A549 (cell line): ENCODE measurements at regions not wholly inside any gene's neighbourhood (a gene's known extent, or its start where the extent isn't known, plus 50 kb on each side); places are given as distances from the start of the nearest gene placed in this dataset.

Experiments
- CBX2 ChIP-seq: fragments of 200-600 bp; sonication (generic); IDR thresholded peaks from 2 replicates; pipeline ENCODE4 v1.6.1; 2016; ENCODE audit warnings: low read depth, mild to moderate bottlenecking, borderline replicate concordance
- CEBPB ChIP-seq, 2 experiments: fragments of >200 bp in 1 of 2; sonication (Bioruptor Twin) in 1 of 2; formaldehyde crosslinking in 1 of 2; IDR thresholded peaks; 2 replicates each; pipeline ENCODE4 v1.6.1; 2012 to 2016
- JUN ChIP-seq, 2 experiments: fragments of >200 bp; sonication (Bioruptor Twin); formaldehyde crosslinking; IDR thresholded peaks; 2 replicates in 1 of 2; 3 replicates in 1 of 2; pipeline ENCODE4 v1.6.1; 2016 to 2017
- POLR2AphosphoS2 ChIP-seq: conservative IDR thresholded peaks from 2 replicates; pipeline ENCODE4 v1.6.1; 2012; ENCODE audit warnings: low read length, improper control_type of control experiment, inconsistent platforms
- RAD21 ChIP-seq, 2 experiments: fragments of >200 bp in 1 of 2; sonication (Bioruptor Twin) in 1 of 2; formaldehyde crosslinking in 1 of 2; IDR thresholded peaks in 1 of 2; conservative IDR thresholded peaks in 1 of 2; 2 replicates in 1 of 2; 3 replicates in 1 of 2; pipeline ENCODE4 v1.6.1; 2012 to 2018; ENCODE audit warnings: inconsistent platforms in 1 of 2
- TF ChIP-seq, protein P1 (sequence below): IDR thresholded peaks from 2 replicates; pipeline ENCODE4 v1.6.1; 2012; ENCODE audit warnings: low read depth, borderline replicate concordance
- TF ChIP-seq, protein P2 (sequence below): fragments of >200 bp; sonication (Bioruptor Twin); formaldehyde crosslinking; IDR thresholded peaks from 3 replicates; pipeline ENCODE4 v1.5.1; 2016

DNA sequence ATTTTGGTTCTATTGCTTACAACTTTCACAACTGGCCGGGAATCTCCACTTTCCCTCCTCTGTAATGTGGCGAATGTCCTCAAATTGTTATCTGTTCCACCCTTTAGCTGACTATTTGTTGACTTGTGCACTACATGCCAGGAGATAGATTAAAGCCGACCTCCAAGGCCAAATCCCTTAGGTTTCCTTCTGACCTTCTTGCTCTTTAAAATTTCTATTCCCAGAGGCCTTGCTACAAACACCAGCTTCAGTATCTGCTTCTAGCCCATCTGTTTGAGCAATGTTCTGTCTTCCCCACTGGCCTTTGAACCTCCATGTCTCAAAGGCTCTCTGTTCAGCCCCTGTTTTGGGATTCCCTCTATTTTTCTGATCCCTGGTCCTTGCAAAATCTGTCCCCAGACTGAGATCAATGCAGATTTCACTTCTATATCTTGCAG lies 426.2 kb downstream of the LRATD1 start:
- TF ChIP-seq CEBPB (IDR thresholded peaks at IDR 0.05) (no peak), RAD21 (conservative IDR thresholded peaks at IDR 0.05 in 1 of 2, IDR thresholded peaks at IDR 0.05 in 1 of 2) (no peak), POLR2AphosphoS2 (no peak), JUN (IDR thresholded peaks at IDR 0.05) (no peak), CBX2 (no peak)
- TF ChIP-seq, protein P1, sequence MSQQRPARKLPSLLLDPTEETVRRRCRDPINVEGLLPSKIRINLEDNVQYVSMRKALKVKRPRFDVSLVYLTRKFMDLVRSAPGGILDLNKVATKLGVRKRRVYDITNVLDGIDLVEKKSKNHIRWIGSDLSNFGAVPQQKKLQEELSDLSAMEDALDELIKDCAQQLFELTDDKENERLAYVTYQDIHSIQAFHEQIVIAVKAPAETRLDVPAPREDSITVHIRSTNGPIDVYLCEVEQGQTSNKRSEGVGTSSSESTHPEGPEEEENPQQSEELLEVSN = no peak
- TF ChIP-seq, protein P2, sequence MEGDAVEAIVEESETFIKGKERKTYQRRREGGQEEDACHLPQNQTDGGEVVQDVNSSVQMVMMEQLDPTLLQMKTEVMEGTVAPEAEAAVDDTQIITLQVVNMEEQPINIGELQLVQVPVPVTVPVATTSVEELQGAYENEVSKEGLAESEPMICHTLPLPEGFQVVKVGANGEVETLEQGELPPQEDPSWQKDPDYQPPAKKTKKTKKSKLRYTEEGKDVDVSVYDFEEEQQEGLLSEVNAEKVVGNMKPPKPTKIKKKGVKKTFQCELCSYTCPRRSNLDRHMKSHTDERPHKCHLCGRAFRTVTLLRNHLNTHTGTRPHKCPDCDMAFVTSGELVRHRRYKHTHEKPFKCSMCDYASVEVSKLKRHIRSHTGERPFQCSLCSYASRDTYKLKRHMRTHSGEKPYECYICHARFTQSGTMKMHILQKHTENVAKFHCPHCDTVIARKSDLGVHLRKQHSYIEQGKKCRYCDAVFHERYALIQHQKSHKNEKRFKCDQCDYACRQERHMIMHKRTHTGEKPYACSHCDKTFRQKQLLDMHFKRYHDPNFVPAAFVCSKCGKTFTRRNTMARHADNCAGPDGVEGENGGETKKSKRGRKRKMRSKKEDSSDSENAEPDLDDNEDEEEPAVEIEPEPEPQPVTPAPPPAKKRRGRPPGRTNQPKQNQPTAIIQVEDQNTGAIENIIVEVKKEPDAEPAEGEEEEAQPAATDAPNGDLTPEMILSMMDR = no peak
